ENCODE measurements at regions not wholly inside any gene's neighbourhood (a gene's known extent, or its start where the extent isn't known, plus 50 kb on each side); places are given as distances from the start of the nearest gene placed in this dataset.

DNA sequence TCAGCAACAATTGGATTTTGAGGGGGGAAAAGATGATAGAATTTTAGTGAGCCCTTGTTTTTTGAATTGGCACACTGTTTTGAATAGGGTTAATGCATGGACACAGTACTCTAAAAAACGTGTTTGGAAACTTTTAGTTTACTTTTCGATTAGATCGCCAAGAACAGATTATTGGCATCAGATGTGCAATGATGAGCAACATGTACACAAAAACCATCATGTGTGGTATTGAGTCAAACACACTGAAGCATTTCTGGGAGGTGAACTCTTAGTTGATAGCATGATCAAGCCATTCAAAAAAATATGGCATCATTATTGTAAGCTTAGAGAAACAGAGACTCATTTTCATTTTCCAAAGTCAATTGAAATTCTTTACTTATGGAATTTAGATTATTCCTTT is 329.2 kb downstream of the ADAMTS20 start:
- no peak overlapping the region for H3K27ac Mint-ChIP-seq (ENCODE audit: unreplicated experiment)
- peaks cover 39% of the 10 kb centered on the region for H3K27me3 Mint-ChIP-seq (ENCODE audit: unreplicated experiment)
- H3K36me3 Mint-ChIP-seq (ENCODE audit: unreplicated experiment) = no peaks in the 10 kb centered on the region
- TF ChIP-seq, protein P1, sequence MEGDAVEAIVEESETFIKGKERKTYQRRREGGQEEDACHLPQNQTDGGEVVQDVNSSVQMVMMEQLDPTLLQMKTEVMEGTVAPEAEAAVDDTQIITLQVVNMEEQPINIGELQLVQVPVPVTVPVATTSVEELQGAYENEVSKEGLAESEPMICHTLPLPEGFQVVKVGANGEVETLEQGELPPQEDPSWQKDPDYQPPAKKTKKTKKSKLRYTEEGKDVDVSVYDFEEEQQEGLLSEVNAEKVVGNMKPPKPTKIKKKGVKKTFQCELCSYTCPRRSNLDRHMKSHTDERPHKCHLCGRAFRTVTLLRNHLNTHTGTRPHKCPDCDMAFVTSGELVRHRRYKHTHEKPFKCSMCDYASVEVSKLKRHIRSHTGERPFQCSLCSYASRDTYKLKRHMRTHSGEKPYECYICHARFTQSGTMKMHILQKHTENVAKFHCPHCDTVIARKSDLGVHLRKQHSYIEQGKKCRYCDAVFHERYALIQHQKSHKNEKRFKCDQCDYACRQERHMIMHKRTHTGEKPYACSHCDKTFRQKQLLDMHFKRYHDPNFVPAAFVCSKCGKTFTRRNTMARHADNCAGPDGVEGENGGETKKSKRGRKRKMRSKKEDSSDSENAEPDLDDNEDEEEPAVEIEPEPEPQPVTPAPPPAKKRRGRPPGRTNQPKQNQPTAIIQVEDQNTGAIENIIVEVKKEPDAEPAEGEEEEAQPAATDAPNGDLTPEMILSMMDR (IDR thresholded peaks at IDR 0.05) = no peak
- H3K4me3 Mint-ChIP-seq (ENCODE audit: unreplicated experiment) = no peak overlapping the region
- H3K9me3 Mint-ChIP-seq (ENCODE audit: unreplicated experiment) = peaks cover 4% of the 10 kb centered on the region
- DNase-seq (ENCODE audit: extremely low spot score, unreplicated experiment) = no peak
- no peaks in the 10 kb centered on the region for H3K4me1 Mint-ChIP-seq (ENCODE audit: unreplicated experiment)

DNA sequence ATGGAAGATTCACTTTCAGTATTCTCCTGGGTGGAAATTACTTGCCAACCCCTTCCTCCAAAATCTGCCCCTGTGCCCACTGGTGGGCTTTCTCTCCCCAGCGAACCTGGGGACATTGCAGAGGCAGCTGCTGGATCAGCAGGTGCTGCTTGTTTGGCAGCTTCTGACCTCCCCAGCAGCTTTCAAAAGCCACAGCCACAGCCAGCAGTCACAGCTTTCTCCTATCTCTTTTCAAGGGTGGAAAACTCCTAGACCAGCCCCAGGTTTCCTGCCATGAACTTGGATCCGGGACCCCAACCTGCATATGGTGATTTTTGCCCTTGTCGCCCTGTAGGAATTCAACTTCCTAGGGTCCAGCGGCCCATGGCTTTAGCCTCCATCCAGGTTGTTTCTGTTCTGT is 330.8 kb downstream of the ADAMTS20 start:
- TF ChIP-seq, protein P1 (IDR thresholded peaks at IDR 0.05) = no peak
- H3K36me3 Mint-ChIP-seq (ENCODE audit: unreplicated experiment) = no peaks in the 10 kb centered on the region
- H3K9me3 Mint-ChIP-seq (ENCODE audit: unreplicated experiment) = no peaks in the 10 kb centered on the region
- no peak overlapping the region for H3K27ac Mint-ChIP-seq (ENCODE audit: unreplicated experiment)
- H3K4me1 Mint-ChIP-seq (ENCODE audit: unreplicated experiment) = no peaks in the 10 kb centered on the region
- peaks cover 31% of the 10 kb centered on the region for H3K27me3 Mint-ChIP-seq (ENCODE audit: unreplicated experiment)
- DNase-seq (ENCODE audit: extremely low spot score, unreplicated experiment) = no peak
- H3K4me3 Mint-ChIP-seq (ENCODE audit: unreplicated experiment) = no peak overlapping the region

DNA sequence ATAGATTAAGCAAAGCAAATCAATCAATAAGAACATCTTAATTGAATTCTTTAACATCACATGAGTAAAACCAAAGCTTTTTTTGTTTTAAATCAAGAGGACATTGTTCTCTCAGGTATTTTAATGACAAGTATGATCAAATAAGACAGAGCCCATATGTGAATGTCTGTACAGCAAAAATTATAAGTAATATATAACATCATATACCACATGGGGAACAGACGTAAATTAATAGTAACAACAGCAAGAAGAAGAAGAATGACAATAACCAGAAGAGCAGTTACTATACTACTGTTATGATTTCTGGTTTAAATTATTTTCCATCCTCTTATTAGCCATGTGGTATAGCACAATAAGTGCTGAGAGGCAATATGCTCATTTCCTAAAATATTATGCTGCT is 335.5 kb downstream of the ADAMTS20 start:
- Mint-ChIP-seq H3K36me3 (ENCODE audit: unreplicated experiment) (no peaks in the 10 kb centered on the region), H3K4me1 (ENCODE audit: unreplicated experiment) (peaks cover 9% of the 10 kb centered on the region), H3K27ac (ENCODE audit: unreplicated experiment) (no peak overlapping the region), H3K4me3 (ENCODE audit: unreplicated experiment) (no peak overlapping the region), H3K27me3 (ENCODE audit: unreplicated experiment) (peaks cover 27% of the 10 kb centered on the region), H3K9me3 (ENCODE audit: unreplicated experiment) (no peaks in the 10 kb centered on the region)
- DNase-seq (ENCODE audit: extremely low spot score, unreplicated experiment) = no peak
- TF ChIP-seq, protein P1 (IDR thresholded peaks at IDR 0.05) = no peak

DNA sequence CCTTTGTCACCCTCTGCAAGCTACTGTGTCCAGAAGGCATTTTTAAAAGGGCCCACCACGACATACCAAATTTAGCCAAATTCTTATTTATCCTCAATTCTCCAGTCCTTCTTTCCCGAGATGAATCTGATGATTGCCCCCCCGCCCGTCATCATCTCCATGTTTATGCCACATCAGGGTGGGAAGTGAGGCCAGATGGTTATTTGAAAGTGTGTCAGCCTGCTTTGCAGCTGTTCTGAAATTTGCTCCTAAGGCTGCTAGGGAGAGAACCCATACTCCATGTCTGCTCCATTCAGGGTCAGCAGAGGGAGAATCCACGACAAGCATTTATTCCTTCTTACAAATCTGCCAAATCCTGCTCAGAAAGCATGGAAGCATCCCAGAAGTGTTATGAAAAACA is 337.8 kb downstream of the ADAMTS20 start:
- no peak overlapping the region for H3K27ac Mint-ChIP-seq (ENCODE audit: unreplicated experiment)
- no peaks in the 10 kb centered on the region for H3K36me3 Mint-ChIP-seq (ENCODE audit: unreplicated experiment)
- H3K4me3 Mint-ChIP-seq (ENCODE audit: unreplicated experiment) = no peak overlapping the region
- TF ChIP-seq, protein P1 (IDR thresholded peaks at IDR 0.05) = no peak
- no peak for DNase-seq (ENCODE audit: extremely low spot score, unreplicated experiment)
- H3K4me1 Mint-ChIP-seq (ENCODE audit: unreplicated experiment) = peaks cover 11% of the 10 kb centered on the region
- peaks cover 5% of the 10 kb centered on the region for H3K27me3 Mint-ChIP-seq (ENCODE audit: unreplicated experiment)
- H3K9me3 Mint-ChIP-seq (ENCODE audit: unreplicated experiment) = no peaks in the 10 kb centered on the region

DNA sequence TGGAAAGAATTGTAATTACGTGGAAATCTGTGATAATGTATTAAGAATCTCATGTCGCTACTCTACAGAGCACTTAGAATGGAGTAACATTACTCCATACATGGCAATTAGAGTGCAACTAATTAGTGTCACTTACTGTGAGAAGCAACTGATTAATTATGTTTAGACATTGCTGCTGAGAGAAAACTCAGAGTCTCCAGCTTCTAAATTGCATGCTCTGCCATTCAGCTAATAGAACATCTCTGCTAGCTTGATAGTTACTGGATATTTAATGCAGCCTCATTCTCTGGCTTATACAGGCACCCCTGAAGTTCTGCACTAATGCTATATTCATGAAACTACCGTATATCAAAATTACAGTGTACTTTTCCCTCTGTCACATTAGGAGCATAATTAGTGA is 338.4 kb downstream of the ADAMTS20 start:
- Mint-ChIP-seq H3K27me3 (ENCODE audit: unreplicated experiment) (peaks cover 4% of the 10 kb centered on the region), H3K36me3 (ENCODE audit: unreplicated experiment) (no peaks in the 10 kb centered on the region), H3K4me1 (ENCODE audit: unreplicated experiment) (peaks cover 12% of the 10 kb centered on the region), H3K9me3 (ENCODE audit: unreplicated experiment) (no peaks in the 10 kb centered on the region), H3K27ac (ENCODE audit: unreplicated experiment) (no peak overlapping the region), H3K4me3 (ENCODE audit: unreplicated experiment) (no peak overlapping the region)
- TF ChIP-seq, protein P1 (IDR thresholded peaks at IDR 0.05) = no peak
- DNase-seq (ENCODE audit: extremely low spot score, unreplicated experiment) = no peak

Data from osteocyte (in vitro differentiated cells).